Stomach smooth muscle (tissue), 2 donors: ENCODE measurements at regions not wholly inside any gene's neighbourhood (a gene's known extent, or its start where the extent isn't known, plus 50 kb on each side); places are given as distances from the start of the nearest gene placed in this dataset.

Experiments used
- H3K27ac ChIP-seq: one replicate; pipeline ENCODE4 v1.7.0; 2013; ENCODE audit warnings: mild to moderate bottlenecking, low read length, inconsistent platforms
- H3K27me3 ChIP-seq, 2 donors: one replicate each; pipeline ENCODE4 v1.7.0; 2013; ENCODE audit warnings: low read length in 2 of 2; ENCODE audit not compliant: insufficient read depth in 2 of 2, control insufficient read depth in 1 of 2
- H3K36me3 ChIP-seq, 2 donors: one replicate each; pipeline ENCODE4 v1.7.0; 2013; ENCODE audit warnings: low read length in 2 of 2; ENCODE audit not compliant: control insufficient read depth in 2 of 2, insufficient read depth in 2 of 2
- H3K4me1 ChIP-seq: one replicate; pipeline ENCODE4 v1.7.0; 2013; ENCODE audit warnings: low read length; ENCODE audit not compliant: control insufficient read depth, insufficient read depth
- H3K4me3 ChIP-seq, 2 donors: one replicate each; pipeline ENCODE4 v1.7.0; 2013; ENCODE audit warnings: low read length in 2 of 2
- H3K9ac ChIP-seq, 2 donors: one replicate each; pipeline ENCODE4 v1.7.0; 2013; ENCODE audit warnings: low read length in 2 of 2, mild to moderate bottlenecking in 1 of 2
- H3K9me3 ChIP-seq, 2 donors: one replicate each; pipeline ENCODE4 v1.7.0; 2013; ENCODE audit warnings: low read length in 2 of 2; ENCODE audit not compliant: control insufficient read depth in 2 of 2
- donor health status: healthy.
- donor health status: Pancreatic carcinoma.

- H3K36me3 ChIP-seq, result no peaks in the 10 kb centered on the region
- no peak overlapping the region for H3K4me3 ChIP-seq
- no peaks in the 10 kb centered on the region for H3K9me3 ChIP-seq
- H3K27ac ChIP-seq, result no peak overlapping the region
- no peak overlapping the region for H3K9ac ChIP-seq
- H3K4me1 ChIP-seq, result no peaks in the 10 kb centered on the region
- H3K27me3 ChIP-seq, result no peaks in the 10 kb centered on the region
Observed at GRCh38 chr13:80255946-80256345, 85.0 kb downstream of the SPRY2 start.

- Histone ChIP-seq H3K27ac (no peak overlapping the region), H3K27me3 (no peaks in the 10 kb centered on the region), H3K9me3 (no peaks in the 10 kb centered on the region), H3K4me1 (no peaks in the 10 kb centered on the region), H3K36me3 (no peaks in the 10 kb centered on the region), H3K9ac (no peak overlapping the region), H3K4me3 (no peak overlapping the region)
Observed at GRCh38 chr13:80251403-80251802, 89.5 kb downstream of the SPRY2 start.

GRCh38 chr13:80250213-80250810, 90.6 kb downstream of the SPRY2 start:
- Histone ChIP-seq H3K9ac (no peak overlapping the region), H3K27ac (no peak overlapping the region), H3K4me1 (no peaks in the 10 kb centered on the region), H3K9me3 (no peaks in the 10 kb centered on the region), H3K36me3 (no peaks in the 10 kb centered on the region), H3K4me3 (no peak overlapping the region), H3K27me3 (no peaks in the 10 kb centered on the region)

- H3K27me3 ChIP-seq, result no peaks in the 10 kb centered on the region
- H3K4me3 ChIP-seq, result no peak overlapping the region
- H3K9me3 ChIP-seq, result no peaks in the 10 kb centered on the region
- H3K36me3 ChIP-seq, result no peaks in the 10 kb centered on the region
- no peak overlapping the region for H3K27ac ChIP-seq
- no peak overlapping the region for H3K9ac ChIP-seq
- H3K4me1 ChIP-seq, result no peaks in the 10 kb centered on the region
Observed at GRCh38 chr13:80249516-80250212, 91.3 kb downstream of the SPRY2 start.

GRCh38 chr13:80245162-80245733, 95.7 kb downstream of the SPRY2 start:
- Histone ChIP-seq H3K27me3 (no peaks in the 10 kb centered on the region), H3K27ac (no peak overlapping the region), H3K4me3 (no peak overlapping the region), H3K9ac (no peak overlapping the region), H3K9me3 (no peaks in the 10 kb centered on the region), H3K36me3 (no peaks in the 10 kb centered on the region), H3K4me1 (no peaks in the 10 kb centered on the region)

GRCh38 chr13:80244574-80244973, 96.4 kb downstream of the SPRY2 start:
- H3K4me1 ChIP-seq, result no peaks in the 10 kb centered on the region
- no peak overlapping the region for H3K9ac ChIP-seq
- H3K36me3 ChIP-seq, result no peaks in the 10 kb centered on the region
- H3K27ac ChIP-seq, result no peak overlapping the region
- no peaks in the 10 kb centered on the region for H3K27me3 ChIP-seq
- H3K9me3 ChIP-seq, result no peaks in the 10 kb centered on the region
- H3K4me3 ChIP-seq, result no peak overlapping the region

- Histone ChIP-seq H3K9me3 (no peaks in the 10 kb centered on the region), H3K4me1 (no peaks in the 10 kb centered on the region), H3K27me3 (no peaks in the 10 kb centered on the region), H3K9ac (no peak overlapping the region), H3K4me3 (no peak overlapping the region), H3K36me3 (no peaks in the 10 kb centered on the region), H3K27ac (no peak overlapping the region)
Observed at GRCh38 chr13:80242728-80243427, 98.0 kb downstream of the SPRY2 start.

- Histone ChIP-seq H3K27me3 (no peaks in the 10 kb centered on the region), H3K36me3 (no peaks in the 10 kb centered on the region), H3K9me3 (no peaks in the 10 kb centered on the region), H3K27ac (no peak overlapping the region), H3K4me3 (no peak overlapping the region), H3K4me1 (no peaks in the 10 kb centered on the region), H3K9ac (no peak overlapping the region)
Observed at GRCh38 chr13:80239571-80240255, 101.2 kb downstream of the SPRY2 start.

GRCh38 chr13:80239116-80239515, 101.8 kb downstream of the SPRY2 start:
- no peak overlapping the region for H3K4me3 ChIP-seq
- no peaks in the 10 kb centered on the region for H3K4me1 ChIP-seq
- H3K9me3 ChIP-seq, result no peaks in the 10 kb centered on the region
- no peaks in the 10 kb centered on the region for H3K36me3 ChIP-seq
- no peaks in the 10 kb centered on the region for H3K27me3 ChIP-seq
- no peak overlapping the region for H3K27ac ChIP-seq
- no peak overlapping the region for H3K9ac ChIP-seq

- Histone ChIP-seq H3K9ac (no peak overlapping the region), H3K4me3 (no peak overlapping the region), H3K4me1 (no peaks in the 10 kb centered on the region), H3K36me3 (no peaks in the 10 kb centered on the region), H3K9me3 (no peaks in the 10 kb centered on the region), H3K27ac (no peak overlapping the region), H3K27me3 (no peaks in the 10 kb centered on the region)
Observed at GRCh38 chr13:80237646-80238045, 103.3 kb downstream of the SPRY2 start.
